Lower lobe of right lung (tissue), 2 donors: ENCODE measurements at regions not wholly inside any gene's neighbourhood (a gene's known extent, or its start where the extent isn't known, plus 50 kb on each side); places are given as distances from the start of the nearest gene placed in this dataset.
A peak's percentile ranks its signal among the peaks of the same experiment; 100 is the strongest.

ENCODE experiments used
- ATAC-seq, 2 donors: fragments of 200-7000 bp; cut with Tn5 transposase; one replicate each; pipeline ENCODE4 v1.9.1; 2020 to 2022; ENCODE audit warnings: mild to moderate bottlenecking in 2 of 2, moderate library complexity in 2 of 2
- DNase-seq: peaks from one replicate; pipeline ENCODE4 v3.0.0-alpha.2; 2020
- H3K27ac ChIP-seq: fragments of 200-600 bp; one replicate; pipeline ENCODE4 v1.8.0; 2022
- H3K27me3 ChIP-seq: fragments of 200-600 bp; one replicate; pipeline ENCODE4 v1.8.0; 2022; ENCODE audit warnings: low read depth
- H3K36me3 ChIP-seq: fragments of 200-600 bp; one replicate; pipeline ENCODE4 v1.8.0; 2022; ENCODE audit warnings: mild to moderate bottlenecking
- H3K4me1 ChIP-seq: fragments of 200-600 bp; one replicate; pipeline ENCODE4 v1.8.0; 2022
- H3K4me3 ChIP-seq: fragments of 200-600 bp; one replicate; pipeline ENCODE4 v1.8.0; 2022; ENCODE audit warnings: mild to moderate bottlenecking
- H3K9me3 ChIP-seq: fragments of 200-600 bp; one replicate; pipeline ENCODE4 v1.8.0; 2022
- CTCF ChIP-seq: fragments of 200-600 bp; IDR thresholded peaks from one replicate; pipeline ENCODE4 v1.8.0; 2022; ENCODE audit warnings: antibody characterized with exemption, mild to moderate bottlenecking
- intact Hi-C: fragments of 100-400 bp; cut with DNase I; formaldehyde crosslinking; loops from one replicate; pipeline ENCODE4 v1.11.0; 2022
- donor health status: DM: no; HTN: yes; CAD: no; lungs with severe emphysema.

- no peaks in the 10 kb centered on the region for H3K27me3 ChIP-seq
- intact Hi-C loops: no loop called here
- no peak overlapping the region for H3K4me3 ChIP-seq
- H3K4me1 ChIP-seq: no peaks in the 10 kb centered on the region
- H3K27ac ChIP-seq: no peak overlapping the region
- no peaks in the 10 kb centered on the region for H3K9me3 ChIP-seq
- no peaks in the 10 kb centered on the region for H3K36me3 ChIP-seq
- TF ChIP-seq CTCF: no peak
- DNase-seq: no peak
- no peak for ATAC-seq
Measured at GRCh38 chr2:120906914-120907313, 171.2 kb downstream of the GLI2 start.

- Histone ChIP-seq H3K9me3 (no peaks in the 10 kb centered on the region), H3K27me3 (no peaks in the 10 kb centered on the region), H3K4me3 (no peak overlapping the region), H3K36me3 (no peaks in the 10 kb centered on the region), H3K27ac (no peak overlapping the region), H3K4me1 (peaks cover 5% of the 10 kb centered on the region)
- ATAC-seq: no peak
- no peak for TF ChIP-seq CTCF
- intact Hi-C loops: no loop called here
- DNase-seq: peak; percentile 27
Measured at GRCh38 chr2:120907822-120908221, 172.2 kb downstream of the GLI2 start.

- H3K27ac ChIP-seq: no peak overlapping the region
- intact Hi-C loops: no loop called here
- peaks cover 10% of the 10 kb centered on the region for H3K4me1 ChIP-seq
- no peak for TF ChIP-seq CTCF
- no peaks in the 10 kb centered on the region for H3K27me3 ChIP-seq
- H3K9me3 ChIP-seq: no peaks in the 10 kb centered on the region
- no peak overlapping the region for H3K4me3 ChIP-seq
- no peak for ATAC-seq
- DNase-seq: peak; percentile 39
- H3K36me3 ChIP-seq: no peaks in the 10 kb centered on the region
Measured at GRCh38 chr2:120908314-120908975, 172.8 kb downstream of the GLI2 start.

- H3K27ac ChIP-seq: no peak overlapping the region
- peak; percentile 18 for DNase-seq
- ATAC-seq: no peak
- H3K9me3 ChIP-seq: no peaks in the 10 kb centered on the region
- H3K27me3 ChIP-seq: no peaks in the 10 kb centered on the region
- intact Hi-C loops: no loop called here
- TF ChIP-seq CTCF: no peak
- no peak overlapping the region for H3K4me3 ChIP-seq
- no peaks in the 10 kb centered on the region for H3K36me3 ChIP-seq
- H3K4me1 ChIP-seq: peaks cover 16% of the 10 kb centered on the region
Measured at GRCh38 chr2:120909102-120909501, 173.4 kb downstream of the GLI2 start.

GRCh38 chr2:120910164-120910563, 174.5 kb downstream of the GLI2 start:
- H3K4me1 ChIP-seq: peaks cover 27% of the 10 kb centered on the region
- no peak for ATAC-seq

More at GRCh38 chr2:120910164-120910563, 174.5 kb downstream of the GLI2 start:
- Histone ChIP-seq H3K27me3 (no peaks in the 10 kb centered on the region), H3K36me3 (no peaks in the 10 kb centered on the region), H3K9me3 (no peaks in the 10 kb centered on the region), H3K27ac (no peak overlapping the region), H3K4me3 (no peak overlapping the region)
- no peak for TF ChIP-seq CTCF
- no peak for DNase-seq
- intact Hi-C loops: no loop called here
